D341Med (cell line): ENCODE measurements at regions not wholly inside any gene's neighbourhood (a gene's known extent, or its start where the extent isn't known, plus 50 kb on each side); places are given as distances from the start of the nearest gene placed in this dataset.
"Not testable (repeated sequence)": the region's sequence is repeated elsewhere in the genome, so short reads cannot be mapped to it uniquely, and the experiment has no call there.

Experiments used
- DNase-seq: peaks from one replicate; pipeline ENCODE4 v3.0.0; 2012; ENCODE audit warnings: low spot score

DNA sequence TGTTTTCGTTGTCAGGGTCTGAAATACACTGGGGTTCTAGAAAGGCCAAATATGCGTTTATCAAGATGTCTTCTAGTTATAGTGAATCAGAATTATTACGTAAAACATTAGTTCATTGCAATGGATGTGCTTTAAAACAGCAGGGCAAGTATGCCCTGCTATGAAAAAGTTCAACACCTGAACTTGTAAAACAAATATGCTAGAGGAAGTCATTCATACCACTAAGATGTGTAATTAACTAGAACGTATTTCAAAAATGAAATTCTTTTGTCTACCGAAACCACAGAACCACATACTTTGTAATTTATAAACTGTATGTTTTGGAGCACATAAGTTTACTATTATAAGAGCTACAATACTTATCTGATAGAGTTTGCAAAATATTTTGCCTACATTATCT is 266.2 kb downstream of the KCTD12 start:
- DNase-seq: no peak

DNA sequence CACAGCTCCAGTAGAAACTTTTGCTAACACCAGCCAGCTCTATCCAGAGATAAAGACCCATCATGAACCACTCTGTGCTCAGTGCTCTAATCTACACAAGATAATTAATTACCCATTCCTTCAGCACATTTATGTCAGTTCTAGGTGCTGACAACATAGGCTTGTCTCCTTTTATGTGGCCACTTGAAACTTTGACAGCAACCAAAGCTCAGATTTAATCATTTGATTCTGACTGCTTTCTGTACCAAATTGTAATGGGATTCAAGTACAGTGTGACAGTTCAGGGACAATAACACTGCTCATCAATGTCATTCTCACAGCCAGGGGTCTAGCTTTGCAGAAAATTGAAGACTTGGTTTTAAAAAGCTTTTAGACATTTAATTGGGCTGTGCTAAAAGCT is 266.6 kb downstream of the KCTD12 start:
- DNase-seq: no peak

DNA sequence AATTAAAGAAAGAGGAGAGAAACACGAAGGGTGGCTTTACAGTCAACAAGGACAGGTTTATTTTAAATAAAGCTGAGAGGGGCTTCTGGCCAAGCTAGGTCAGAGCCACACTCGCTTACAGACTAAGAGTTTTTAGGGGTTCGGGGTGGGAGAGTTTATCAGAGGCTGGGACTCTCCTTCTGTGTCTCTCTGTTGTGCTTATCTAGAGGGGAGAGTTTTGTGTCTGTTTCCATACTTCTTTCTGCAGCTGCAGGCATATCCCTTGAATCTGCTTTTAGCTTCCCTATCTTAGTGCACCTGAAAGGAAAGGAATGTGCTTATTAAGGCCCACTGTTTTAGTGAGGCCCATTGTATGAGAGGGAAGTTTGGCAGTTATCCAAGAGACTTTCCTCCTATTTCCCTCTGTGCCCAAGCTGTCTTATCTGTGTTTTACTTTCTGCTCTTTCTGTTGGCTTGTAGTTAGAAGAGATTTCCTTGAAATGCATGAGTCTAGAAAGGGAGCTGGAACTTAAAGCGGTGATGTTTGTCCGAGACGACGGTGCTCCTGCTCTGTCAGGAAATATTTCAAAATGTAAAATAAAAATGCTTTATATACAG is 275.3 kb downstream of the KCTD12 start:
- no peak for DNase-seq

DNA sequence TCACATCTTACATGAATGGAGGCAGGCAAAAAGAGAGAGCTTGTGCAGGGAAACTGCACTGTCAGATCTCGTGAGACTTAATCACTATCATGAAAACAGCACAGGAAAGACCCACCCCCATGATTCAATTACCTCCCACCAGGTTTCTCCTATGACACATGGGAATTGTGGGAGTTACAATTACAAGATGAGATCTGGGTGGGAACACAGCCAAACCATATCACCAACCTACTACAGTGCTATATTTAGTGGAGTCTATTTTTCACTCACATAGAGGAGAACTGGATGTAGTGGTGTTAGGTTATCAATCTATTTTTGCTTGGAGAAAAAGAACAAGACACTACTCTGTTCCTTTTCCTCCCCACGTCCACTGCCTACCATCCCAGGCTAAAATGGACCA is 276.6 kb downstream of the KCTD12 start:
- no peak for DNase-seq

DNA sequence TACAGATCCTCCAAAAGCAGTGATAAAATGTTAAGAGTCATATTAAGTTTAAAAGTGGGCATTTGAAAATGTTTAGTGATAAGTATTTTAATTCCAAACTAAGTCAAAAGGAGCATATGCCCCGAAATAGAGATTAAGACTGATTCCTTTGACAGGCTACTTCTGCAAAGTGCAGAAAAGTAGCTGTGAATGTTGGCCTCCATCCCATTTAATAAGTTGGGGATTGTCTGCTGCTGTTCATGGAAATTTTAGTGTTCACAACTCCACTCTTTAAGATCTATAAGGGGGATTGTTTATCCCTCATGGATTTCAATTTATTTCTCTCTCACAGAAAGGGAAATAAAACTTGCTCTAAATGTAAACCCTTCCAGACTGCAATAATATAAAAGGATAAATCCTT is 278.3 kb downstream of the KCTD12 start:
- no peak for DNase-seq

DNA sequence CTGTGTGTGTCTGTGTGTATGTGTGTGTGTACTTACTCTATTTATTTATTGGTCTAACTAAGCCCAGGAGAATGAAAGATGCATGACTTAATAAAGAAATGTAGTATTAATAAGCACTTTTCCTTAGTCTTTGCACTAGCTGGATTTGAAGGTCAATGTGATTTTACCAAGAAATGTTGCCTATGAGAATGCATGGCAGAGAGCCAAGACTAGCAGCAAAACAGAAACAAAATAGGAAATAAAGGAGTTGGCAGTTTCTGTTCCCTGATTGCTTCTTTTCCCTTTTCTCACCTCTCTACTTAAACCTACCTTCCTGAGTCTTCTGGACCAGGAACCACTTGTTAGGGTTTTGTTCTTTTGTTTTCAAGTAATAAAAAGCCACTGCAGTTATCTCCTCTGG is 286.1 kb downstream of the KCTD12 start:
- DNase-seq: no peak

DNA sequence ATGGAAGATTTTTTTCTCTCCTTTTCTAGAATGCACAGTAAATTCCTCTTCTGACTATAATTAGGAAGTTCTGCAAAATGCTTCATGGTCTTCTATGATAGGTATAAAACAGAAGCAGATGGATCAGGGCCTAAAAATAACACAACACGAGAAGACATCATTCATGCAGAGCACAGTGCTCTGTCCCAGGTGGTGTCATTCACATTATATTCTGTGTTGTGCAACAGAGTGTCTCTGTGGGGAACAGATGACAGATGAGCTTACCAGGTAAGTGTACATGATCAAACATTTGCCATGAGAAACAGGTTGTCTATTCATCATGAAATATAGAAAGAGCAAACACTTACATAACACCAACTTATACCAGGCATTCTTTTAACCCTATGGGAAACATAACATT is 288.3 kb downstream of the KCTD12 start:
- no peak for DNase-seq

DNA sequence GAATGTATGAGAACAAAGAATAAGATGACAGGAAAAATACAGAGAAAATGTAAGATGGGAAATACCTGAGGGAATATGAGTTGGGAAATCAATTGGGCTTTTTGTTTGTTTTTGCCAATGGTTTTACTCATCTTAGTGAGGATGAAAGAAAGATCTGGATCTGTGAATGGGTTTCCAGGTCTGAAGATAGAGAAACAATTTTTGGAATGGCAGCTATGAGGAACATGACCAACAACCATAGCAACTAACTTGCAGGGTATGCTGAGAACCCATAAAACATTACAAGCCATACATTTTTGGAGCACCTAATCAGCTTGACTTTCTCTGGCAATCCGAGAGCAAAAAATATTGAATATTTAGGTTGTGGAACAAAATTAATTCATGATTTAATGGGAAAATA is 290.0 kb downstream of the KCTD12 start:
- no peak for DNase-seq

DNA sequence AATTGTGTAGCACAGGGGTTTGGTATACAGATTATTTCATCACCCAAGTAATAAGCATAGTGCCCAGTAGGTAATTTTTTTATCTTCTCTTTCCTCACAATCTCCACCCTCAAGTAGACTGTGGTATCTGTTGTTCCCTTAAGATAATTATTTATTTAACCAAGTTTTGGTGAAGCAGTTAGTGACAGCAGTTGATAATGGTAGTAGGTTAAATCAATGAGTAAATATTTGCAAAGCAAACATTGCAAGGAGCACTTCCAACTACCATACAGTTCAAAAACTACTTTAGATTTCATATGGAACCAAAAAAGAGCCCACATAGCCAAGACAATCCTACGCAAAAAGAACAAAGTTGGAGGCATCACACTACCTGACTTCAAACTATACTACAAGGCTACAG is 291.8 kb downstream of the KCTD12 start:
- DNase-seq: no peak

DNA sequence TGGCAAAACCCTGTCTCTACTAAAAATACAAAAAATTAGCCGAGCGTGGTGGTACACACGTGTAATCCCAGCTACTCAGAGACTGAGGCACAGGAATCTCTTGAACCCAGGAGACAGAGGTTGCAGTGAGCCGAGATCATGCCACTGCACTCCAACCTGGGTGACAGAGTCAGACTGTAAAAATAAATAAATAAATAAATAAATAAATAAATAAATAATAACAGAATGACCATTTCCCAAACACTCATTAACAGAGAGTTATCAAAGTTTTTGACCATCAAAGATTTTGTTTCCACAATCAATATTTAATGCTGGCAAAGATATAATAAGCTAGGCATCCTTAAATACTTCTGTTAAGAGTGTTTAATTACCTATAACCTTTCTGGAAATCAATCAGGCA is 299.4 kb downstream of the KCTD12 start:
- no peak for DNase-seq

DNA sequence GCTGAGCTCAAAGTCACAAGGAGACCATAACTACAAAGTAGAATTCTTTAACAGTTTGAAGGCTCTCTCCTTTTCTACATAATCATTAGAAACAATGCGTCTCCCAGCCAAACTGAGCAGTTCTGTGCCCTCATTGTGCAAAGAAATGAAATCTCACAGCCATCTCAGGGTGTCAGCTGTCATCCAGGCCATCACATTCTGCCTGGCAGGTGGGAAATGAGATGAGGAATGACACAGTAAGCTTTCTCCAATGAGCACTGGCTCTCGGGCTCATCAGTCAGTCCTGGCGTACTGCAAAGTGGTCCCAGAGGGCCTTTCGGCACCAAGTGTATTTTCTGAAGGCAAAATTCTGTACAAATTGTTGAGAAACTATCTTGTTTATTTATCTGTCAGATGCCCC is 306.5 kb downstream of the KCTD12 start:
- no peak for DNase-seq

DNA sequence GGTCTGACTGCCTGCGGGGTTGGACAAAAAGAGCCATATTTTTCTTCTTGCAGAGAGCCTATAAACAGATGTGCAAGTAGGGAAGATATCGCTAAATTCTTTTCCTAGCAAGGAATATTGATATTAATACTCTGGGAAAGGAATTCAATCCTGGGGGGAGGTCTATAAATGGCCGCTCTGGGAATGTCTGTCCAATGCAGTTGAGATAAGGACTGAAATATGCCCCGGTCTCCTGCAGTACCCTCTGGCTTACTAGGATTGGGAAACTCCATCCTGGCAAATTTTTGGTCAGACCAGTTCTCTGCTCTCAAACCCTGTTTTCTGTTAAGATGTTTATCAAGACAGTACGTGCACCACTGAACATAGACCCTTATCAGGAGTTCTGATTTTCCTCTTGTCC is 310.6 kb downstream of the KCTD12 start:
- not testable (repeated sequence) for DNase-seq

DNA sequence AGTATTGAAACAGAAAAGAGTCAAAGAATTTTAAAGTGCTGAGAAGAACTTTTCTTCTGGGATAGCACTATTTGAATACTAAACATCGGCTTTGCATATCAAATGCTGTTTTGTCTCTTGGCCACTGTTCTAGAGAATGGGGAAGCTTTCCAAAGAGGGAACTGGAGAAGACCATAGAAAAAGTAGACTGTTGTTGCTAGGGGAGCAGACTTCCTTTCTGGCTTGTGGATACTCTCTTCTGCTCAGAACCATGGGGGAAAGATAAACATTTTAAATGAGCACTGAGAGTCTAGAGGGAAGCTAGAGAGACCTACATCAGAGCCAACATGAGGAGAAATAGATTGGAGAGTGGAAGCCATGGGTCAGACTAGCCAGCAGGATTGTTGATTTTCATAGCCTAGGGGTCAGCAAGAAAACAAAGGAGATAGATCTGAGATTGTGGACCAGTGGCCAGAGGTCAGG is 315.7 kb downstream of the KCTD12 start:
- DNase-seq: no peak

DNA sequence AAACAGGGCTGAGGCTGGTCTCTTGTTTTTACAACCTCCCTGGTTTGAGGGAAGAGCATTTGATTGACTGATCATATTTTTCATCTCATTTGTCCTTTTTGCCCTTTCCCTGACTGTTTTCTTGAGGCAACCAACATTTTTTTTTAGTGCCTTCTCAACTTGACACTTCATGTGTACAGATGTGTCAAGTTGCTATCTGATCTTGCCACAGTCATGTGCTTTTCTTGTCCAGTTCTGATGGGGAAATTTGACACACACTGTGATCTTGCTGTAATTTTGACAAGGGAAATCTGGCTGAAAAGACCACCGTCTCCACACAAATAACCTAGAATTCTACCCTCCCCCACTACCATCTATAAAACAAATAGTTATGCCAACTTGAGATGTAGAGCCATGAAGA is 329.6 kb downstream of the KCTD12 start:
- no peak for DNase-seq

DNA sequence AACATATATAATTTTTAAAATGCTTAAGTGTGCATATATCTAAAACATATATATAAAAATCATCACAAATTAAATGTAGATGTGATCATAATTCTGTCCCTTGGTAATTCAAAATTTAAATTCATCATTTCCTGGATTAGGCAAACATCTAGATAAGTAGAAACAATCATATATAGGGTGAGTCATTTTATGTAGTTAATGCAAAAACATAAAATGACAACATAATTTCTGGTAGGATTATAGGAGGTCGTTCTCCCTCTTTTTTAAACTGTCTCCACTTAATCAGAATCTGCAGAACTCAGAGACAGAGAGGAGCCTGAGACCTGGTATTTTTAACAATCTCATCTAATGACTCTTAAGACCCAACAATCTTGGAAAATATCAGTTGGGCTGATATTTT is 333.4 kb downstream of the KCTD12 start:
- DNase-seq: no peak

DNA sequence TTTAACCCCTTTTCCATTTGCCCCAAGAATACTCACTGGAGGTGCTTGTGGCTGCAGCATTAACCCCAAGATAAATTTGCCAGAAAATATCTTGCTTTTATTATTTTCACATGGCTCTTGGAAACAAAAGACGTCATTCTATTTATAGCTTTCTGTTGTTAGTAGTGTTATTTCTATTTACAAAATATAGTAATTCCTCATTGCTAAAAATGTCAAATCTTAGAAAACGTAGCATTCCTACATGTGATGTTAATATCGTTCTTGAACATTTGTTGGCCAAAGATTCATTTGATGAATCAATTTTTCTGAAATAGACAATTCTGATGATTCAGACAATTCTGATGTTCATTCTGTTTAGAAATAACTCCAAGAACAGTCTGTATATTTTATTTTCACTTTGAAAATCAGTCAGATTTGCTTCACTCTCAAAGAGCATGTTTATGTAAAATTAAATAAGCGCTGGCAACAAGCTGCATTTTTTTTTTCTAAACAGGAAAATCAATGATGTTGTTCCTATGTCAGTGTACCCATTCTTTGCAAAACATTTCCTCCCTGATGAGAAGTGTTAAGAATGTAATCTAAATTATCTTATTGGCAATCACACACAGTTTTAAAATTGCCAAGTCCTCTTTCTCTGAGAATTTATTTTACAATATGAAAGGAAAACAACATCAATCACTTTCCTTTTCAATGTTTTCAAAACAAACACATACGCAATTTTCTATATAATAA is 334.0 kb downstream of the KCTD12 start:
- DNase-seq: no peak

DNA sequence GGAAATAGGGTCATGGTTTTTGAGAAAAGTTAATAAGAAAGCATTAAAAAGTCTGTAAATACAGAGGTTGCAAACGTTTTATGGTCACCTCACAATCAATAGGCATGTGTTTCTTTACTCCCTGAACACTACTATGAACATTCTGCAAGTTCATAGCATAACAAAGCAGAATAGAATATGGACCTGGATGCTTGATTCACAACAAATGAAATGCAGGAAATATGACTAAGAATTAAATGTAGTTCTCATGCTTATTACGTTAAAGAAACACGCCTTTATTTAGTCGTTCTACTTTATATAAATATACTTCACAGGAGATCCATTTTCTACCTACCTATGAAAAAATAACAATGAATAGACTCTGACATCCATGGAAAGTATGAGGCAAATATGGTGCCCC is 344.0 kb downstream of the KCTD12 start:
- no peak for DNase-seq

DNA sequence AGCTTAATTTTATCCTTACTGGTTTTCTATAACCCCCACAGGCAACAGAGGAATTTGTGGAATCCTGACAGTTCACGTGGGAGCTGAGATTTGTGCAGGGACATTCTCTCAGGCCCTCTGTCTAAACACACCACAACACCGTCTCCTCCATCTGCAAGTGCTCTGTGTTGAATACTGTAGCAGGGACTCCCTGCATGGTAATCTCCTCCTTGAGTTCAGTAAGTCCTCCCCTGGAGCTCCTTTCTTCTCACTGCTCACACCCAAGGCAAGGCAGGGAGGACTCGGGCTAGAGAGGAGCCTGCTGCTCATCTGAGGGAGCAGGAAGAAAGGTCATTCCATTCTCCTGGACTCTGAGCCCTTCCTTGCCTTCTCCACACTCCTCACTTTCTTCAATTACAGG is 348.2 kb downstream of the KCTD12 start:
- no peak for DNase-seq

DNA sequence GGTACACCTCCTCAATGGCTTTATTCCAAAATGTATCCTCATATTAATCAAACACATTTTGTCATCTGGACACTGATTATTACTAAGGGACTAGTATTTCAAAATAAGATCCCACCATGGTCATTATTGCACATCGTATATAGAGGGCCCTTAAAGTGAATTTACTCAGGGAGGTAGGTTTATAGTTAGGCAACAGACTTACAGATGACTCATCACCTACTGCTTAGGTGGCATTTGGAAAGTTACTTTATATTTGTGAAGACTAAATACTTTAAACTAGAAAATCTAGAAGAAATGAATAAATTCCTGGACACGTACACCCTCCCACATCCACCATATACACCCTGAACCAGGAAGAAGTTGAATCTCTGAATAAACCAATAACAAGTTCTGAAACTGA is 353.0 kb downstream of the KCTD12 start:
- no peak for DNase-seq

DNA sequence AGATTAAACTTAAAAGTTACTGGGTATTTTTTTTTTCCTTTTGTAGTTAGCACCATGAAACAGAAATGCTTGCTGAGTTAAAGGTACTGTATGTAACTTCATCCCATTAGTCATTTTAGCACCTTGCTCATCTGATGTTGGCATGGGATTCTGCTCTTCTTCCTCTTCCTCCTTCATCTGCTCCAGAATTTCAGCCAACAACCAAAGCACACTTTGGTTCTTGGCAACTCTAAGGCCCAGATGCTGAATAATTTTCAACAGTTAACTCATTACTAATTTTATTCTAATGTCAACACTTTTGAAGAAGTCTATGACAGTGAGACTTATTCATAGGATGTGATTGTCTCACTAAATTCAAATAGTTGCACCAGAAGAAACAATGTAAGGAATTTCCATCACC is 359.2 kb downstream of the KCTD12 start:
- DNase-seq: no peak

DNA sequence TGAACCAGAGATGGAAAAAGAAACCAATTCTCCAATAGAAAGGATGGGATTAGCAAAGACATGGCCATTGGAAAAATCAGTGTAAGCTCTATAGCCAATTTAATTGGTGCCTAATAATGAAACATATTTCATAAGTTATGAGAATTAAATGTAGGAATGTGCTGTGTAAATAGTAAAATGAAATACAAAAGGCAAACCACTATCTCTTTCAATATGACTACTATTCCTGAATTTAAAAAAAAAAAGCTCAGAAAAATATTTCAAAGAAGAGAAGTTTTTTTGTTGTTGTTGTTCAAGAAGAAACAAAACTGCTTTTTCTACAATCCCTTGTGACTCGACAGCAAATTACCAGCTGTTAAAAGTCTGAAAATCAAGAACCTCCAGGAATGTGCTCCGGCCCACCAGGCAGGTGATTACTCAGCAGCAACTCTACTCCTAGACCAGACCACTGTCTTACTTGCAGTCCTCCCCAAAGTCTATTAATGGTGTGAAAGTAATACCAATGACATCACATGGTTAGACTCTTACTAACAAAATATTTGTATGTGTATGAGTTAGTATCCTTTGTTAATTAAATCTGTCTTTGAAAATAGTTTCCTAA is 362.4 kb downstream of the KCTD12 start:
- DNase-seq: no peak

DNA sequence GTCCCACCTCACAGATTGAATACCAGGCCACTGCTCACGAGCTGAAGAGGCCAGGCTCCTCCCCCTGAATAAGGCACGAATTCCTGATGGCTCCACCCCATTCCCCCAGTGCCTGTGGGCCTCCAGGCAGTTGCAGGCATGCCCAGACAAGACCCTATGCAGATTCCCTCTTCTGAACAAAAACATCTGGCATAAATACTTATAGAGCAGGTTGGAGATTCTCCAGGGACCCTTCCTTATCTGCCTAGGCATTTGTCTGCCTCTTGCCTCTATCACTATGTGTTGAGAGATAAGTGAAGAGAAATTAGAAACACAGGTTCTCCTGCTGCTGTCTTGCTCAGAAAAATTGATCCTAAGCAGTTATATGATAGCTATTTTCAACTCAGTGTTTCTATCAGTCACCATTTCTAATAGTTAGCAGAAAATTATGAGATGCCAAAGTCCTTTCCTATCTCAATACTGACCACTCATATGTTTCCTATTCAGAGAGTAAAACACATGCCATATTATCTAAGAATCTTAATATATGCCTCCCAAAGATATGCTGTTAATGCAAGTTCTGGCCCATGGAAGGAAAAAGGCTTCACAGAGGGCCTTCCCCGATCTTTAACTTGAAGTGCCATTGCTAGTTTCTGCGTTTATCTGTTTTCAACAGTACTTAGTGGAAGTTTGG is 364.0 kb downstream of the KCTD12 start:
- peak; percentile 70 for DNase-seq

DNA sequence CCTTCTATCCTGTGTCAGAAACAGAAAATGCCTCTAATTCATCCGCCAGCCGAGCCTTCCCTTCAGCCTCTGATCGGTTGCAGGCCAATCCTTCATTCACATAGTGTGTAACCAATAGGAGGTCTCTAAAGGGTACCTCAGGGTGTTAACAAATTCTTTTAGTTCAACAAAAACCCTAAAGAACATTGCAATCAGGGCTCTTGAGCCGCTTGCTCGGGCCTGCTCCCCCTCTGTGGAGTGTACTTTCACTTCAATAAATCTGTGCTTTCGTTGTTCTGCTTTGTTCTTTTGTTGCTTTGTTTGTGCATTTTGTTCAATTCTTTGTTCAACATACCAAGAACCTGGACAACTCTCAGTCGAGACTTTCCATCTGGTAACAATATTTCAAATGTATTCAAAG is 366.5 kb downstream of the KCTD12 start:
- DNase-seq: no peak
